A673 (cell line): ENCODE measurements at regions not wholly inside any gene's neighbourhood (a gene's known extent, or its start where the extent isn't known, plus 50 kb on each side); places are given as distances from the start of the nearest gene placed in this dataset.

Experiments used
- EZH2 ChIP-seq: fragments of 200-600 bp; sonication (generic); IDR thresholded peaks from 2 replicates; pipeline ENCODE4 v1.6.1; 2017; ENCODE audit warnings: borderline replicate concordance, low read depth, mild to moderate bottlenecking, mixed read lengths, antibody characterized with exemption, low read length; ENCODE audit not compliant: poor library complexity, severe bottlenecking
- TF ChIP-seq, protein P1 (sequence below): fragments of 300-800, 200-600 bp; sonication (generic); conservative IDR thresholded peaks from 2 replicates; pipeline ENCODE4 v1.5.1; 2017; ENCODE audit warnings: low read depth, mild to moderate bottlenecking, antibody characterized with exemption, low read length, moderate library complexity, mixed read lengths

DNA sequence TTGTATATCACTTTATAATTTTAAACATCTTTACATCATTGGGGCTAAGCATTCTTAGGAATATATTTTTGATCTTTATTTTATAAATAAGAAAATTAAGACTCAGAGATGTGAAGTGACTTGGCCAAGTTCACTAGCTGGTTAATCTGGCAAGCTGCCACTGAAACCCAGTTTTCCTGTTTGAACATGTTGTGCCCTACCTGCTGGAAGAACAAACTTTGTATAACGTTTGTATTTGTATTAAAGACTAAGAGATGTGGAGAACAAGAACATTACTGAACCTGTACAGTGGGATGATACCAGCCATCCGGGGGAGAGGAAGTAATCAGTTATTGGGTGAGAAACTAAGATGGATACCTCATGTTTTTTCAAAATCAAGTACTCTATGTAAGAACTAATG lies 77.2 kb upstream of the SIPA1L2 start:
- TF ChIP-seq, protein P1, sequence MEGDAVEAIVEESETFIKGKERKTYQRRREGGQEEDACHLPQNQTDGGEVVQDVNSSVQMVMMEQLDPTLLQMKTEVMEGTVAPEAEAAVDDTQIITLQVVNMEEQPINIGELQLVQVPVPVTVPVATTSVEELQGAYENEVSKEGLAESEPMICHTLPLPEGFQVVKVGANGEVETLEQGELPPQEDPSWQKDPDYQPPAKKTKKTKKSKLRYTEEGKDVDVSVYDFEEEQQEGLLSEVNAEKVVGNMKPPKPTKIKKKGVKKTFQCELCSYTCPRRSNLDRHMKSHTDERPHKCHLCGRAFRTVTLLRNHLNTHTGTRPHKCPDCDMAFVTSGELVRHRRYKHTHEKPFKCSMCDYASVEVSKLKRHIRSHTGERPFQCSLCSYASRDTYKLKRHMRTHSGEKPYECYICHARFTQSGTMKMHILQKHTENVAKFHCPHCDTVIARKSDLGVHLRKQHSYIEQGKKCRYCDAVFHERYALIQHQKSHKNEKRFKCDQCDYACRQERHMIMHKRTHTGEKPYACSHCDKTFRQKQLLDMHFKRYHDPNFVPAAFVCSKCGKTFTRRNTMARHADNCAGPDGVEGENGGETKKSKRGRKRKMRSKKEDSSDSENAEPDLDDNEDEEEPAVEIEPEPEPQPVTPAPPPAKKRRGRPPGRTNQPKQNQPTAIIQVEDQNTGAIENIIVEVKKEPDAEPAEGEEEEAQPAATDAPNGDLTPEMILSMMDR: no peak
- no peak for TF ChIP-seq EZH2
